ENCODE measurements at regions not wholly inside any gene's neighbourhood (a gene's known extent, or its start where the extent isn't known, plus 50 kb on each side); places are given as distances from the start of the nearest gene placed in this dataset.

DNA sequence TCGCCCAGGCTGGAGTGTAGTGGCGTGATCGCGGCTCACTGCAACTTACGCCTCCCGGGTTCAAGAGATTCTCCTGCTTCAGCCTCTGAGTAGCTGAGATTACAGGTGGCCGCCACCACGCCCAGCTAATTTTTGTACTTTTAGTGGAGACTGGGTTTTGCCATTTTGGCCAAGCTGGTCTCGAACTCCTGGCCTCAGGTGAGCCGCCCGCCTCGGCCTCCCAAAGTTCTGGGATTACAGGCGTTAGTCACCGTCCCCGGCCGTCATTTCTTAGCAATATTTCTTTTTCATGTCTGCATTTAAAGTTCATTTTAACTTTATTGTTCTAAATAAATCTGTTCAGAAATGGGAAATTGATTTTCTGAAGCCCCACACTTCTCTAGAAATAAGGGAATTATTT is 597.3 kb upstream of the DDX18 start:
- no peak for TF ChIP-seq EZH2 (IDR thresholded peaks at IDR 0.05; ENCODE audit: borderline replicate concordance, low read length)
- TF ChIP-seq, protein P1, sequence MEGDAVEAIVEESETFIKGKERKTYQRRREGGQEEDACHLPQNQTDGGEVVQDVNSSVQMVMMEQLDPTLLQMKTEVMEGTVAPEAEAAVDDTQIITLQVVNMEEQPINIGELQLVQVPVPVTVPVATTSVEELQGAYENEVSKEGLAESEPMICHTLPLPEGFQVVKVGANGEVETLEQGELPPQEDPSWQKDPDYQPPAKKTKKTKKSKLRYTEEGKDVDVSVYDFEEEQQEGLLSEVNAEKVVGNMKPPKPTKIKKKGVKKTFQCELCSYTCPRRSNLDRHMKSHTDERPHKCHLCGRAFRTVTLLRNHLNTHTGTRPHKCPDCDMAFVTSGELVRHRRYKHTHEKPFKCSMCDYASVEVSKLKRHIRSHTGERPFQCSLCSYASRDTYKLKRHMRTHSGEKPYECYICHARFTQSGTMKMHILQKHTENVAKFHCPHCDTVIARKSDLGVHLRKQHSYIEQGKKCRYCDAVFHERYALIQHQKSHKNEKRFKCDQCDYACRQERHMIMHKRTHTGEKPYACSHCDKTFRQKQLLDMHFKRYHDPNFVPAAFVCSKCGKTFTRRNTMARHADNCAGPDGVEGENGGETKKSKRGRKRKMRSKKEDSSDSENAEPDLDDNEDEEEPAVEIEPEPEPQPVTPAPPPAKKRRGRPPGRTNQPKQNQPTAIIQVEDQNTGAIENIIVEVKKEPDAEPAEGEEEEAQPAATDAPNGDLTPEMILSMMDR (IDR thresholded peaks at IDR 0.05; ENCODE audit: low read length): no peak
